Pancreas (tissue), 10 donors: ENCODE measurements at regions not wholly inside any gene's neighbourhood (a gene's known extent, or its start where the extent isn't known, plus 50 kb on each side); places are given as distances from the start of the nearest gene placed in this dataset.

ENCODE experiments used
- ATAC-seq, 4 donors: fragments of 200-7000 bp; cut with Tn5 transposase; one replicate each; pipeline versions ENCODE4 v1.8.0 to v1.9.1; 2020; ENCODE audit warnings: mild to moderate bottlenecking in 4 of 4, moderate library complexity in 4 of 4
- DNase-seq, 6 donors: peaks; one replicate each; pipeline ENCODE4 v3.0.0-alpha.2; 2020
- FAIRE-seq: peaks from 2 replicates; lab custom pipeline; 2012; peaks lifted over from hg19 to GRCh38; lab: Jason Lieb, UNC
- H3K27ac ChIP-seq, 4 donors: fragments of 200-600 bp; sonication (generic); 1 replicate in 3 of 4; 2 replicates in 1 of 4; pipeline versions ENCODE4 v1.5.0 to v1.8.0; 2020
- H3K27me3 ChIP-seq, 4 donors: fragments of 200-600 bp; one replicate each; pipeline ENCODE4 v1.8.0; 2021
- H3K36me3 ChIP-seq, 3 donors: fragments of 200-600 bp; sonication (generic) in 1 of 3; one replicate each; pipeline versions ENCODE4 v1.5.0 to v1.8.0; 2020 to 2021
- H3K4me1 ChIP-seq, 3 donors: fragments of 200-600 bp; one replicate each; pipeline ENCODE4 v1.8.0; 2021
- H3K4me3 ChIP-seq, 4 donors: fragments of 200-600 bp; sonication (generic) in 2 of 4; one replicate each; pipeline versions ENCODE4 v1.5.0 to v1.8.0; 2020 to 2021
- H3K9me3 ChIP-seq, 4 donors: fragments of 200-600 bp; one replicate each; pipeline ENCODE4 v1.8.0; 2021
- WGBS, 2 donors: extraction: QIAGEN DNeasy Blood & Tissue Kit; methylation state at CpG; one replicate each; pipeline ENCODE4 v1.1.7; 2013; 5-methylcytosine and 5-hydroxymethylcytosine counted together
- intact Hi-C, 3 donors: fragments of 100-400 bp; cut with DNase I; formaldehyde crosslinking; loops; one replicate each; pipeline versions ENCODE4 v1.11.1 to v1.14.2; 2022
- TF ChIP-seq, protein P1 (sequence below), 4 donors: fragments of 200-600 bp; sonication (generic) in 3 of 4; IDR thresholded peaks; one replicate each; pipeline versions ENCODE4 v1.5.0 to v1.8.0; 2021; ENCODE audit warnings: antibody characterized with exemption in 4 of 4
- donor health status: healthy with polysubstance abuse.
- donor health status: DM: no; HTN: no; CAD: no; lungs with moderate emphysema.
- donor health status: DM: no; HTN: no; CAD: no.
- donor health status: control.
- donor health status: control.
- donor health status: Bipolar disorder and iron deficiency.
- donor health status: DM: yes; HTN: yes; CAD: no.
- donor health status: DM: no; HTN: no; CAD: no.
- donor health status: DM: no; HTN: no; CAD: no.
- donor health status: DM: yes; HTN: yes; CAD: no.

GRCh38 chr2:37858725-37859267, 66.3 kb upstream of the RMDN2 start:
- DNase-seq (no peak), ATAC-seq (no peak), FAIRE-seq (no peak)
- intact Hi-C loops, result no loop called here
- Histone ChIP-seq H3K4me3 (no peak overlapping the region), H3K27me3 (no peaks in the 10 kb centered on the region), H3K4me1 (no peaks in the 10 kb centered on the region), H3K9me3 (no peaks in the 10 kb centered on the region), H3K27ac (no peak overlapping the region), H3K36me3 (no peaks in the 10 kb centered on the region)
- 68 to 78% methylated on average over 5 of the region's 5 CpGs for WGBS, 2 donors
- TF ChIP-seq, protein P1, sequence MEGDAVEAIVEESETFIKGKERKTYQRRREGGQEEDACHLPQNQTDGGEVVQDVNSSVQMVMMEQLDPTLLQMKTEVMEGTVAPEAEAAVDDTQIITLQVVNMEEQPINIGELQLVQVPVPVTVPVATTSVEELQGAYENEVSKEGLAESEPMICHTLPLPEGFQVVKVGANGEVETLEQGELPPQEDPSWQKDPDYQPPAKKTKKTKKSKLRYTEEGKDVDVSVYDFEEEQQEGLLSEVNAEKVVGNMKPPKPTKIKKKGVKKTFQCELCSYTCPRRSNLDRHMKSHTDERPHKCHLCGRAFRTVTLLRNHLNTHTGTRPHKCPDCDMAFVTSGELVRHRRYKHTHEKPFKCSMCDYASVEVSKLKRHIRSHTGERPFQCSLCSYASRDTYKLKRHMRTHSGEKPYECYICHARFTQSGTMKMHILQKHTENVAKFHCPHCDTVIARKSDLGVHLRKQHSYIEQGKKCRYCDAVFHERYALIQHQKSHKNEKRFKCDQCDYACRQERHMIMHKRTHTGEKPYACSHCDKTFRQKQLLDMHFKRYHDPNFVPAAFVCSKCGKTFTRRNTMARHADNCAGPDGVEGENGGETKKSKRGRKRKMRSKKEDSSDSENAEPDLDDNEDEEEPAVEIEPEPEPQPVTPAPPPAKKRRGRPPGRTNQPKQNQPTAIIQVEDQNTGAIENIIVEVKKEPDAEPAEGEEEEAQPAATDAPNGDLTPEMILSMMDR (IDR thresholded peaks at IDR 0.05), result no peak

- Histone ChIP-seq H3K36me3 (no peaks in the 10 kb centered on the region), H3K4me1 (peaks cover 0 to 7% (median 6%) of the 10 kb centered on the region in 3 donors), H3K27ac (no peak overlapping the region), H3K27me3 (no peaks in the 10 kb centered on the region), H3K4me3 (no peak overlapping the region), H3K9me3 (no peaks in the 10 kb centered on the region)
- DNase-seq (no peak), FAIRE-seq (no peak), ATAC-seq (no peak)
- WGBS, 2 donors, result 76 to 78% methylated on average over 4 to 5 of the region's 5 CpGs
- TF ChIP-seq, protein P1 (IDR thresholded peaks at IDR 0.05), result no peak
- intact Hi-C loops, result no loop called here
Observed at GRCh38 chr2:37862620-37863019, 62.5 kb upstream of the RMDN2 start.

DNA sequence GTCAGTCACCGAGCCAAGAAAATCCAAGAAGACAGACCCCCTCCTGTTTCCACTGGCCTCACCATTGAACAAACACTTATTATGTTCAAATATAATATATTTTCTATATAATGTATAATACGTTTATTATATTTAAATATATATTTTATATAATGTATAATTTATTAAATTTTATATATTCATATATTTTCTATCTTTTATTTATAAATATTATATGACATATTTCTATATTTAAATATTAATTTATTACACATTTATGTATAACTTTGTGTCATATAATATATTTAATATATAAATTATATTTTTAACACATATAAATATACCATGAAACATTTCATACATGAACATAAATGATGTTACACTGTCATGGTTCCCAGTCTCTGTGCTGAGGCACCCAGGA, 60.9 kb upstream of the RMDN2 start:
- Histone ChIP-seq H3K9me3 (no peaks in the 10 kb centered on the region), H3K4me3 (no peak overlapping the region), H3K4me1 (peaks cover 0 to 7% (median 6%) of the 10 kb centered on the region in 3 donors), H3K27me3 (no peaks in the 10 kb centered on the region), H3K36me3 (no peaks in the 10 kb centered on the region), H3K27ac (no peak overlapping the region)
- FAIRE-seq, result peak; percentile 91
- intact Hi-C loops, result no loop called here
- WGBS, 2 donors, result 63 to 73% methylated on average over 2 of the region's 2 CpGs
- no peak for ATAC-seq
- DNase-seq, result no peak
- TF ChIP-seq, protein P1 (IDR thresholded peaks at IDR 0.05), result no peak

DNA sequence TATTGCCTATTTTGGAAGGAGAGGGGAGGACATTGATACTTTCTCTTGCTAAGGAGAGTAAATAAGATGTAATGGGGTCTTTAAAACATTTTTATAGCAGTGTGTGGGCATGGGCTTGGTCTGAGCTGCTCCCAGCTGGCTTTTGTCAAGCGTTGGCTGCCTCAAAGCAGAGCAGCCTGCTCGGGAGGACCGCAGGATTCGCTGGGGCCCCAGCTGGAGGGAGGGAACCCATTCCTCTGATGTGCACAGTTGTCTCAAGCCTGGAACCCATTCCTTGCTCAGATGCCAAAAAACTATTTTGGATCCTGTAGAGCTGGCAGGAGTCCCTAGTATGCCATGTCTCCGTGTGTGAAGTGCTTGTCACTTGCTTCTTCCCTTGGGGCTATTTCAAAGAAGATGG, 59.4 kb upstream of the RMDN2 start:
- no peak overlapping the region for H3K4me3 ChIP-seq
- H3K36me3 ChIP-seq, result no peaks in the 10 kb centered on the region
- FAIRE-seq (no peak), DNase-seq (no peak), ATAC-seq (no peak)
- H3K4me1 ChIP-seq, result peaks cover 0 to 7% (median 6%) of the 10 kb centered on the region in 3 donors
- H3K27ac ChIP-seq, result no peak overlapping the region
- 85 to 88% methylated on average over 5 of the region's 5 CpGs for WGBS, 2 donors
- TF ChIP-seq, protein P1 (IDR thresholded peaks at IDR 0.05), result no peak
- H3K9me3 ChIP-seq, result no peaks in the 10 kb centered on the region
- intact Hi-C loops, result no loop called here
- no peaks in the 10 kb centered on the region for H3K27me3 ChIP-seq

DNA sequence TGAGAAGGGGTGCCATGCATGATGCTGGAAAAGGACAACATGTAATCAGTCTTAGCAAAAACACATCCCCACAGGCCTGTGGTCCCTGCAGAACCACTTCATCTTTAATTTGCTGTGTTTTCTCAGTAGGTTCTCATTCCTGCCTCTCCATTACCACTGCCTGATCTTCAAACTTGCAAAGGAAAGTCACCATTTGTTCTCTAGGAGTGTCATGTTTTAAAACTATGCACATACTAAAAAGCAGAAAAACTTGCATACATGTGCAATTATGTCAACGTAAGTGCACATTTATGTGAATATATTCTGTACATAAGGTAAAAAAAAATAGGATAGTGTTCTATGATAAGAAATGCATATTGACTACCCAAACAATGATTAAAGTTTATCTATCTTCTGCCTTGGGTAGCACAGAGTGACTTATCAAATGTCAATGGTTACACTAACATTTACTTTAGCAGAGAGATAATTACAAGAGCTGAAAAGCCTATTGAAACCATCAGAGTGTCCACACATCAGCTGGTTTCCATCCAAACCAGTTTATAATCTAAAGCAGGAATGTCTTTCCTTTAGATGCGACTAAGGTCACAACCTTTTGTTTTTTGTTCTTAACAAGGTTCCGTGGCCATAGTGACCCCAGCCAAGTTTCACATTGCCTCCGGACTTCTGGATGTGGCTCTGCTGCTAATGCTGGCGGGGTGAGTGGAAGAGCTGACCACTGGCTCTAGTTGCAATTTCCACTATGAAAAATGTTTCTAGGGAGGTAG, 58.7 kb upstream of the RMDN2 start:
- Histone ChIP-seq H3K4me1 (peaks cover 0 to 7% (median 6%) of the 10 kb centered on the region in 3 donors), H3K9me3 (no peaks in the 10 kb centered on the region), H3K27ac (no peak overlapping the region), H3K36me3 (no peaks in the 10 kb centered on the region), H3K4me3 (no peak overlapping the region), H3K27me3 (no peaks in the 10 kb centered on the region)
- no peak for DNase-seq
- no peak for ATAC-seq
- TF ChIP-seq, protein P1 (IDR thresholded peaks at IDR 0.05), result no peak
- intact Hi-C loops, result no loop called here
- FAIRE-seq, result no peak
- WGBS, 2 donors, result 32 to 41% methylated on average over 5 of the region's 5 CpGs
